ENCODE measurements at regions not wholly inside any gene's neighbourhood (a gene's known extent, or its start where the extent isn't known, plus 50 kb on each side); places are given as distances from the start of the nearest gene placed in this dataset.
"Not testable (repeated sequence)": the region's sequence is repeated elsewhere in the genome, so short reads cannot be mapped to it uniquely, and the experiment has no call there.

- DNase-seq (ENCODE audit: extremely low read depth, insufficient read length); H3K4me3 ChIP-seq (replicated peaks; ENCODE audit: low read depth, low read length); H3K27me3 ChIP-seq (replicated peaks; ENCODE audit: control insufficient read depth, insufficient read depth, low read length); H3K36me3 ChIP-seq (ENCODE audit: control insufficient read depth, insufficient read depth, low read length): not testable (repeated sequence)
Observed at GRCh38 chr11:71723991-71724390, 109.0 kb upstream of the DEFB108B start.

DNA sequence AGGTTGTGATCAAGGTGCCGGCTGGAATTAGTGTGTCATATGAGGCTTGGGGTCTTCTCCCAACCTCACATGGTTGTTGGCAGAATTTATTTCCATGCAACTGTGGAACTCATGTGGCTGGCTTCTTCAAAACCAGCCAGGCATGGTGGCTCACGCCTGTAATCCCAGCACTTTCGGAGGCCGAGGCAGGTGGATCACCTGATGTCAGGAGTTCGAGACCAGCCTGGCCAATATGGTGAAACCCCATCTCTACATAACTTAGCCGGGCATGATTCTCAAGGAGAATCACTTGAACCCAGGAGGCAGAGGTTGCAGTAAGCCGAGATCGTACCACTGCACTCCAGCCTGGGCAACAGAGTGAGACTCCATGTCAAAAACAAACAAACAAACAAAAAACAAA is 102.3 kb upstream of the DEFB108B start:
- DNase-seq (ENCODE audit: extremely low read depth, insufficient read length); H3K4me3 ChIP-seq (replicated peaks; ENCODE audit: low read depth, low read length); H3K36me3 ChIP-seq (ENCODE audit: control insufficient read depth, insufficient read depth, low read length); H3K27me3 ChIP-seq (replicated peaks; ENCODE audit: control insufficient read depth, insufficient read depth, low read length): not testable (repeated sequence)

GRCh38 chr11:71734368-71734767 is 98.6 kb upstream of the DEFB108B start:
- not testable (repeated sequence) for H3K27me3 ChIP-seq (replicated peaks; ENCODE audit: control insufficient read depth, insufficient read depth, low read length); DNase-seq (ENCODE audit: extremely low read depth, insufficient read length); H3K36me3 ChIP-seq (ENCODE audit: control insufficient read depth, insufficient read depth, low read length); H3K4me3 ChIP-seq (replicated peaks; ENCODE audit: low read depth, low read length)

DNA sequence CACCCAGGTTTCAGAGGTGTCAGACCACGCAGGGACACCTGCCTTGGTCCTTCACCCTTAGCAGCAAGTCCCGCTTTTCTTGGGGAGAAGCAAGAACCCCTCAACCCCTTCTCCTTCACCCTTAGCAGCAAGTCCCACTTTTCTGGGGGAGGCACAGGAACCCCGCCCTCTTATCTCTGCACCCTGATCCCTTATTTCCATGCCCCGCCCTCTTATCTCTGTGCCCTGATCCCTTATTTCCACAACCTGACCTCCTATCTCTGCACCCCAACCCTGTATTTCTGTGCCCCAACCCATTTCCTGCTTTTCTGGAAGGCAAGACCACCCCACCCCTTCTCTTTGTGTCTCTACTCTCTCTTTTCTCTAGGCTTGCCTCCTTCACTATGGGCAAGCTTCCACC is 94.7 kb upstream of the DEFB108B start:
- not testable (repeated sequence) for H3K27me3 ChIP-seq (replicated peaks; ENCODE audit: control insufficient read depth, insufficient read depth, low read length); H3K36me3 ChIP-seq (ENCODE audit: control insufficient read depth, insufficient read depth, low read length); H3K4me3 ChIP-seq (replicated peaks; ENCODE audit: low read depth, low read length); DNase-seq (ENCODE audit: extremely low read depth, insufficient read length)

DNA sequence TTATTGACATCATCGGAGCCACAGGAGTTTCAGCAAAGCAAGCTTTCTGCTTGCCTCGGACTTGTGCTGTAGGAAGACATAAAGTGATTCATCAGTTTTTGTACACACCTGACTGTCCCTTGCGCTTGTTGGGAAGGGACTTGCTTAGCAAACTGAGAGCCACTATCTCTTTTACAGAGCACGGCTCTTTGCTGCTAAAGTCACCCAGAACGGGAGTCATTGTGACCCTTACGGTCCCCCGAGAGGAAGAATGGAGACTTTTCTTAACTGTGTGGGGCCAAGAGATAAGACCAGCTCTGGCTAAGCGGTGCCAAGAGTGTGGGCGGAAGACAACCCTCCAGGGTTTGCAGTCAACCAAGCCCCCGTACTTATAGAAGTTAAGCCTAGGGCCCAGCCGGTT is 89.6 kb upstream of the DEFB108B start:
- not testable (repeated sequence) for DNase-seq (ENCODE audit: extremely low read depth, insufficient read length); H3K4me3 ChIP-seq (replicated peaks; ENCODE audit: low read depth, low read length); H3K27me3 ChIP-seq (replicated peaks; ENCODE audit: control insufficient read depth, insufficient read depth, low read length); H3K36me3 ChIP-seq (ENCODE audit: control insufficient read depth, insufficient read depth, low read length)

DNA sequence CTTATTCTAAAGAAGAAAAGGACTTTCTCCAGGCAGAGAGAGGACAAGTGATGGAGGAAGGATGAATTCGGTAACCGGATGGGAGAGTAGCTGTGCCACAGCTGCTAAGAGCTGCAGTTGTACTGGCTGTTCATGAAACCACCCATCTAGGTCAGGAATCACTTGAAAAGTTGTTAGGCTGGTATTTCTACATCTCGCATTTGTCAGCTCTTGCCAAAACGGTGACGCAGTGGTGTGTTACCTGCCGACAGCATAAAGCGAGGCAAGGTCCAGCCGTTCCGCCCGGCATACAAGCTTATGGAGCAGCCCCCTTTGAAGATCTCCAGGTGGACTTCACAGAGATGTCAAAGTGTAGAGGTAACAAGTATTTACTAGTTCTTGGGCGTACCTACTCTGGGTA is 87.3 kb upstream of the DEFB108B start:
- not testable (repeated sequence) for H3K27me3 ChIP-seq (replicated peaks; ENCODE audit: control insufficient read depth, insufficient read depth, low read length); H3K36me3 ChIP-seq (ENCODE audit: control insufficient read depth, insufficient read depth, low read length); H3K4me3 ChIP-seq (replicated peaks; ENCODE audit: low read depth, low read length); DNase-seq (ENCODE audit: extremely low read depth, insufficient read length)

DNA sequence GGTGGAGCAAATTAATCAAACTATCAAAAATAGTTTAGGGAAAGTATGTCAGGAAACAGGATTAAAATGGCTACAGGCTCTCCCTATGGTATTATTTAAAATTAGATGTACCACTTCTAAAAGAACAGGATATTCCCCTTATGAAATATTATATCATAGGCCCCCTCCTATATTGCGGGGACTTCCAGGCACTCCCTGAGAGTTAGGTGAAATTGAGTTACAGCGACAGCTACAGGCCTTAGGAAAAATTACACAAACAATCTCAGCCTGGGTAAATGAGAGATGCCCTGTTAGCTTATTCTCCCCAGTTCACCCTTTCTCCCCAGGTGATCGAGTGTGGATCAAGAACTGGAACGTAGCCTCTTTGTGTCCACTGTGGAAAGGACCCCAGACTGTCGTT is 86.7 kb upstream of the DEFB108B start:
- not testable (repeated sequence) for DNase-seq (ENCODE audit: extremely low read depth, insufficient read length); H3K4me3 ChIP-seq (replicated peaks; ENCODE audit: low read depth, low read length); H3K36me3 ChIP-seq (ENCODE audit: control insufficient read depth, insufficient read depth, low read length); H3K27me3 ChIP-seq (replicated peaks; ENCODE audit: control insufficient read depth, insufficient read depth, low read length)

GRCh38 chr11:71748965-71749620 is 83.9 kb upstream of the DEFB108B start:
- not testable (repeated sequence) for H3K36me3 ChIP-seq (ENCODE audit: control insufficient read depth, insufficient read depth, low read length); DNase-seq (ENCODE audit: extremely low read depth, insufficient read length); H3K27me3 ChIP-seq (replicated peaks; ENCODE audit: control insufficient read depth, insufficient read depth, low read length); H3K4me3 ChIP-seq (replicated peaks; ENCODE audit: low read depth, low read length)

GRCh38 chr11:71750908-71751307 is 82.1 kb upstream of the DEFB108B start:
- DNase-seq (ENCODE audit: extremely low read depth, insufficient read length); H3K4me3 ChIP-seq (replicated peaks; ENCODE audit: low read depth, low read length); H3K27me3 ChIP-seq (replicated peaks; ENCODE audit: control insufficient read depth, insufficient read depth, low read length); H3K36me3 ChIP-seq (ENCODE audit: control insufficient read depth, insufficient read depth, low read length): not testable (repeated sequence)

DNA sequence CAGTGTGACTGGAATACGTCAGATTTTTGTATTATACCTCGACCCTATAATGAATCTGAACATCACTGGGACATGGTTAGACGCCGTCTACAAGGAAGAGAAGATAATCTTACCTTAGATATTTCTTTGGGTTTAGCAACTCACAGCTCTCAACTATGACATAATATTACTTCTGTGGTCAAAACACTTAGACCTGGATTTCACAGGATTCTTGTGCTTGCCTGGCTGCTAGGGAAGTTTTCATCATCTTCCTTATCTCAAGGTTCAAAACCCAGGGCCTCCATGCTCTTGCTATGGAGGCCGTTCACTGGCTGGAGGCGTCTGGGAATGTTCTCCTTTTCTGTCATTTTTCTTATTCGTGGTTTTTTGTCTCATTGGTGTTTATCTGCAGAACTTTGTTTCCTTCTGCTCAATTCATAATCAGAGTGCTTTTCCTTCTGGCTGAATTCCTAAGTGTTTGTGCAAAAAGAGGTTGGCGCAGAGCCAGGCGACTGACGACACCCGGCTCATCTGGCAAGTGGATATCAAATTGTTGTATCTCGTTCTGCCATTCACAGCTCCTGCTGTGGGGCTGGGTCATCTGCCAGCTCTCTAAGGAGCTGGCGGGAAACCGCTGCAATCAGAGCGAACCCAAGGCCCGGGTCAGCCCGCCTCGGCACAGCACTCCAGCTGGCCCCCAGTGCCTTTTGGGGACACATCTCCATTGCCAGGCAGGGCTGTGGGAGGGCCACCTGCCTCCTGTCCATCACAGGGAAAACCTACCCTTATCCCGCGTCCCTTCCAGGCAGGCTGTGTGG is 68.1 kb upstream of the DEFB108B start:
- not testable (repeated sequence) for H3K36me3 ChIP-seq (ENCODE audit: control insufficient read depth, insufficient read depth, low read length); DNase-seq (ENCODE audit: extremely low read depth, insufficient read length); H3K4me3 ChIP-seq (replicated peaks; ENCODE audit: low read depth, low read length); H3K27me3 ChIP-seq (replicated peaks; ENCODE audit: control insufficient read depth, insufficient read depth, low read length)

- DNase-seq (ENCODE audit: extremely low read depth, insufficient read length); H3K4me3 ChIP-seq (replicated peaks; ENCODE audit: low read depth, low read length); H3K27me3 ChIP-seq (replicated peaks; ENCODE audit: control insufficient read depth, insufficient read depth, low read length); H3K36me3 ChIP-seq (ENCODE audit: control insufficient read depth, insufficient read depth, low read length): not testable (repeated sequence)
Observed at GRCh38 chr11:71767016-71767415, 66.0 kb upstream of the DEFB108B start.

DNA sequence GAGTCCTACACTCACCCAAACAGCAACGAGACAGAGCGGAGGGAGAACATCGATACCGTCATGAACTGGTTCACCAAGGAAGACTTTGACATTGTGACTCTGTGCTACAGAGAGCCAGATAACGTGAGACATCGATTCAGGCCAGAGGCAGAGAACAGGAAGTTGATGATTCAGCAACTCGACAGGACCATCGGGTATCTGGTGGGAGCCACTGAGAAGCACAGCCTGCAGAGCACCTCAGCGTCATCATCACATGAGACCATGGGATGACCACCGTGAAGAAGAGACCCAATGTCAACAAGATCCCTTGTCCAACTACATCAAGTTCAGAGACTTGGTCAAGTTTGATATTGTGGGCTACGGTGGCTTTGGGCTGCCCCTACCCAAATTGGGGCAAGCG is 60.8 kb upstream of the DEFB108B start:
- H3K27me3 ChIP-seq (replicated peaks; ENCODE audit: control insufficient read depth, insufficient read depth, low read length); DNase-seq (ENCODE audit: extremely low read depth, insufficient read length); H3K4me3 ChIP-seq (replicated peaks; ENCODE audit: low read depth, low read length); H3K36me3 ChIP-seq (ENCODE audit: control insufficient read depth, insufficient read depth, low read length): not testable (repeated sequence)

All from GM06990 (cell line).